Trophoblast cell (in vitro differentiated cells and primary cell): ENCODE measurements at regions not wholly inside any gene's neighbourhood (a gene's known extent, or its start where the extent isn't known, plus 50 kb on each side); places are given as distances from the start of the nearest gene placed in this dataset.
"Not testable (repeated sequence)": the region's sequence is repeated elsewhere in the genome, so short reads cannot be mapped to it uniquely, and the experiment has no call there.

Source experiments
- DNase-seq, 2 donors: peaks; one replicate each; pipeline ENCODE4 v3.0.0-alpha.2; 2016
- H2AFZ ChIP-seq: 2 replicates; pipeline ENCODE4 v1.6.1; 2013; ENCODE audit warnings: low read length, moderate library complexity, mild to moderate bottlenecking; ENCODE audit not compliant: insufficient read depth, poor library complexity
- H2AK5ac ChIP-seq: 2 replicates; pipeline ENCODE4 v1.6.1; 2013; ENCODE audit warnings: mild to moderate bottlenecking, low read length
- H2BK120ac ChIP-seq: 2 replicates; pipeline ENCODE4 v1.6.1; 2013; ENCODE audit warnings: low read length, mild to moderate bottlenecking, moderate library complexity; ENCODE audit not compliant: insufficient read depth, poor library complexity
- H2BK12ac ChIP-seq: 2 replicates; pipeline ENCODE4 v1.6.1; 2013; ENCODE audit warnings: mild to moderate bottlenecking, low read length, moderate library complexity
- H2BK5ac ChIP-seq: 2 replicates; pipeline ENCODE4 v1.6.1; 2013; ENCODE audit warnings: low read length, low read depth, moderate library complexity, mild to moderate bottlenecking; ENCODE audit not compliant: poor library complexity
- H3K14ac ChIP-seq: 2 replicates; pipeline ENCODE4 v1.6.1; 2013; ENCODE audit warnings: mild to moderate bottlenecking, low read length
- H3K18ac ChIP-seq: 2 replicates; pipeline ENCODE4 v1.6.1; 2013; ENCODE audit warnings: mild to moderate bottlenecking, low read length
- H3K23ac ChIP-seq: 2 replicates; pipeline ENCODE4 v1.6.1; 2013; ENCODE audit warnings: low read length
- H3K27ac ChIP-seq: 2 replicates; pipeline ENCODE4 v1.5.1; 2013; ENCODE audit warnings: low read depth, mild to moderate bottlenecking, inconsistent platforms, low read length, moderate library complexity
- H3K27me3 ChIP-seq: 2 replicates; pipeline ENCODE4 v1.6.1; 2013; ENCODE audit warnings: inconsistent platforms, mild to moderate bottlenecking, low read length, moderate library complexity; ENCODE audit not compliant: insufficient read depth
- H3K36me3 ChIP-seq, 2 experiments: 1 replicate in 1 of 2; 2 replicates in 1 of 2; pipeline ENCODE4 v1.6.1; 2013; ENCODE audit warnings: low read length in 2 of 2, mild to moderate bottlenecking in 2 of 2, moderate library complexity in 1 of 2; ENCODE audit not compliant: insufficient read depth in 2 of 2, control insufficient read depth in 1 of 2
- H3K4ac ChIP-seq: 2 replicates; pipeline ENCODE4 v1.6.1; 2013; ENCODE audit warnings: low read depth, mild to moderate bottlenecking, low read length, moderate library complexity
- H3K4me1 ChIP-seq, 2 experiments: 1 replicate in 1 of 2; 2 replicates in 1 of 2; pipeline ENCODE4 v1.6.1; 2013; ENCODE audit warnings: low read length in 2 of 2, mild to moderate bottlenecking in 2 of 2, moderate library complexity in 1 of 2; ENCODE audit not compliant: insufficient read depth in 2 of 2, control insufficient read depth in 1 of 2
- H3K4me2 ChIP-seq: 2 replicates; pipeline ENCODE4 v1.6.1; 2013; ENCODE audit warnings: inconsistent platforms, mild to moderate bottlenecking, low read length, moderate library complexity
- H3K4me3 ChIP-seq: 2 replicates; pipeline ENCODE4 v1.5.1; 2013; ENCODE audit warnings: mild to moderate bottlenecking, low read depth, low read length, inconsistent platforms
- H3K79me1 ChIP-seq: one replicate; pipeline ENCODE4 v1.6.1; 2013; ENCODE audit warnings: low read length
- H3K79me2 ChIP-seq: 2 replicates; pipeline ENCODE4 v1.6.1; 2013; ENCODE audit warnings: low read length, mild to moderate bottlenecking; ENCODE audit not compliant: control insufficient read depth, insufficient read depth, poor library complexity
- H3K9ac ChIP-seq: 2 replicates; pipeline ENCODE4 v1.6.1; 2013; ENCODE audit warnings: mild to moderate bottlenecking, low read length
- H3K9me3 ChIP-seq: 2 replicates; pipeline ENCODE4 v1.6.1; 2013; ENCODE audit warnings: low read depth, mild to moderate bottlenecking, control low read depth, inconsistent platforms, low read length; ENCODE audit not compliant: insufficient read depth
- H4K12ac ChIP-seq: 2 replicates; pipeline ENCODE4 v1.6.1; 2013; ENCODE audit warnings: low read depth, mild to moderate bottlenecking, low read length, moderate library complexity
- H4K8ac ChIP-seq: 2 replicates; pipeline ENCODE4 v1.6.1; 2013; ENCODE audit warnings: low read depth, mild to moderate bottlenecking, low read length, moderate library complexity
- H4K91ac ChIP-seq: one replicate; pipeline ENCODE4 v1.6.1; 2013; ENCODE audit warnings: low read depth, mild to moderate bottlenecking, low read length, moderate library complexity
- WGBS: extraction: QIAGEN DNeasy Blood & Tissue Kit; methylation state at CpG from one replicate; pipeline ENCODE4 v1.1.7; 2013; ENCODE audit warnings: missing lambda C conversion rate; ENCODE audit not compliant: insufficient read length, insufficient coverage; ENCODE audit errors: extremely low coverage; 5-methylcytosine and 5-hydroxymethylcytosine counted together

- H3K4me3 ChIP-seq, H3K4ac ChIP-seq, H4K12ac ChIP-seq, H3K36me3 ChIP-seq, H2BK120ac ChIP-seq, H3K79me1 ChIP-seq, H3K4me1 ChIP-seq, H3K9ac ChIP-seq, H2AK5ac ChIP-seq, H3K18ac ChIP-seq, H2AFZ ChIP-seq, H3K23ac ChIP-seq, H3K9me3 ChIP-seq, H4K8ac ChIP-seq, H3K79me2 ChIP-seq, H3K4me2 ChIP-seq, H3K27me3 ChIP-seq, DNase-seq, H3K14ac ChIP-seq: not testable (repeated sequence)
- Histone ChIP-seq H4K91ac (peak overlapping the region; percentile 39), H2BK5ac (peak overlapping the region; percentile 79), H2BK12ac (peak overlapping the region; percentile 54), H3K27ac (peak overlapping the region; percentile 33)
- WGBS = no CpG with 5 or more reads among the region's 5 CpGs
Observed at GRCh38 chr3:16077146-16077545, 97.3 kb upstream of the GALNT15 start.

DNA sequence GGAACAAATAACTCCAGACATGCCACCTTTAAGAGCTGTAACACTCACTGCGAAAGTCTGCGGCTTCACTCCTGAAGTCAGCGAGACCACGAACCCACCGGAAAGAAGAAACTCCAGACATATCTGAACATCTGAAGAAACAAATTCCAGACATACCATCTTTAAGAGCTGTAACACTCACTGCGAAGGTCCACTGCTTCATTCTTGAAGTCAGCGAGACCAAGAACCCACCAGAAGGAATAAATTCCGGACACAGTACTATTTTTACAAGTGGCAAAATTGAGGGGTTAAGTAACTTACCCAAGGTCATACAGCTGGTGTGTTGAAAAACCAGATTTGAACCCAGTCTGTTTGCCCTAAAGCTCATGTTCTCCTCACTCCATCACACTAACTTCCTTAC, 96.8 kb upstream of the GALNT15 start:
- WGBS = no CpG with 5 or more reads among the region's 8 CpGs
- not testable (repeated sequence) for H3K18ac ChIP-seq, H3K79me1 ChIP-seq, H3K9ac ChIP-seq, H4K91ac ChIP-seq, H2BK120ac ChIP-seq, H3K36me3 ChIP-seq, H3K4ac ChIP-seq, H2AK5ac ChIP-seq, H3K4me2 ChIP-seq, H3K9me3 ChIP-seq, H3K23ac ChIP-seq, H3K79me2 ChIP-seq, H4K8ac ChIP-seq, H3K14ac ChIP-seq, H2BK12ac ChIP-seq, H3K27me3 ChIP-seq, H3K4me3 ChIP-seq, H2BK5ac ChIP-seq, H2AFZ ChIP-seq, H3K4me1 ChIP-seq, H4K12ac ChIP-seq
- H3K27ac ChIP-seq = peak overlapping the region; percentile 33
- peak in 1 of 2 donors; percentile 33 for DNase-seq

- Histone ChIP-seq H3K9ac (no peak overlapping the region), H3K18ac (no peak overlapping the region), H3K14ac (no peak overlapping the region), H3K4ac (no peak overlapping the region), H4K12ac (no peak overlapping the region), H2AK5ac (no peak overlapping the region), H3K36me3 (no peaks in the 10 kb centered on the region), H3K4me3 (no peak overlapping the region), H2BK5ac (no peak overlapping the region), H3K9me3 (peaks cover 12% of the 10 kb centered on the region), H3K4me1 (peaks cover 3% of the 10 kb centered on the region in 2 experiments), H3K27ac (no peak overlapping the region), H2AFZ (no peak overlapping the region), H4K8ac (no peak overlapping the region), H2BK120ac (no peak overlapping the region), H3K27me3 (no peaks in the 10 kb centered on the region), H4K91ac (no peak overlapping the region), H3K4me2 (no peak overlapping the region), H3K23ac (no peak overlapping the region), H3K79me1 (peaks cover 4% of the 10 kb centered on the region), H2BK12ac (no peak overlapping the region), H3K79me2 (no peaks in the 10 kb centered on the region)
- DNase-seq = no peak
- WGBS = no CpG with 5 or more reads among the region's 2 CpGs
Observed at GRCh38 chr3:16079519-16079918, 95.0 kb upstream of the GALNT15 start.

- no peak overlapping the region for H3K4ac ChIP-seq
- peaks cover 3% of the 10 kb centered on the region in 2 experiments for H3K4me1 ChIP-seq
- H3K79me1 ChIP-seq = peaks cover 4% of the 10 kb centered on the region
- no peaks in the 10 kb centered on the region for H3K27me3 ChIP-seq
- no peak overlapping the region for H2BK12ac ChIP-seq
- H3K9me3 ChIP-seq = peaks cover 12% of the 10 kb centered on the region
- no peak overlapping the region for H3K4me2 ChIP-seq
- no peak overlapping the region for H2BK5ac ChIP-seq
- H2AFZ ChIP-seq = no peak overlapping the region
- DNase-seq = no peak
- H3K23ac ChIP-seq = no peak overlapping the region
- H2AK5ac ChIP-seq = no peak overlapping the region
- H4K8ac ChIP-seq = no peak overlapping the region
- no peak overlapping the region for H3K4me3 ChIP-seq
- no CpG with 5 or more reads among the region's 3 CpGs for WGBS
- no peak overlapping the region for H3K14ac ChIP-seq
- H3K36me3 ChIP-seq = no peaks in the 10 kb centered on the region
- H3K9ac ChIP-seq = no peak overlapping the region
- no peak overlapping the region for H3K27ac ChIP-seq
- H3K18ac ChIP-seq = no peak overlapping the region
- no peak overlapping the region for H4K91ac ChIP-seq
- H4K12ac ChIP-seq = no peak overlapping the region
- H3K79me2 ChIP-seq = no peaks in the 10 kb centered on the region
- no peak overlapping the region for H2BK120ac ChIP-seq
Observed at GRCh38 chr3:16081661-16082060, 92.8 kb upstream of the GALNT15 start.
